ENCODE measurements at regions not wholly inside any gene's neighbourhood (a gene's known extent, or its start where the extent isn't known, plus 50 kb on each side); places are given as distances from the start of the nearest gene placed in this dataset.

DNA sequence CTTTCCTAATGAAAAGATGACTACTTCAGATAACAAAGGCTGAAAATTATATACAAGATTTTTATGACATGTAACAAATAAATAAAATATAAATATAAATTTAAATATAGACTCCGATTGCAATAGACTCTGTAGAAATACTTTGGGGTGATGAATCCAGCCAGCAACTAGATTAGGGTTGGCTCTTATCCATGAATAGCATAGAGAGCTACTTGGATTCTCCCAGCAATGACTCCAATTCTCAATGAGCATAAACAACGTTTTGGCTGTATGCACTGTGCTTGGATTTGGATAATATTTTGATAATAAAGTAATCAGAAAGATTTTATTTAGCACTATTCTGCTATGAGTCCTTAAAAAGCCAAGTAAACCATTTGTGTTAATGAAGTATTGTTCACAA lies 58.0 kb upstream of the LRFN5 start:
- TF ChIP-seq, protein P1, sequence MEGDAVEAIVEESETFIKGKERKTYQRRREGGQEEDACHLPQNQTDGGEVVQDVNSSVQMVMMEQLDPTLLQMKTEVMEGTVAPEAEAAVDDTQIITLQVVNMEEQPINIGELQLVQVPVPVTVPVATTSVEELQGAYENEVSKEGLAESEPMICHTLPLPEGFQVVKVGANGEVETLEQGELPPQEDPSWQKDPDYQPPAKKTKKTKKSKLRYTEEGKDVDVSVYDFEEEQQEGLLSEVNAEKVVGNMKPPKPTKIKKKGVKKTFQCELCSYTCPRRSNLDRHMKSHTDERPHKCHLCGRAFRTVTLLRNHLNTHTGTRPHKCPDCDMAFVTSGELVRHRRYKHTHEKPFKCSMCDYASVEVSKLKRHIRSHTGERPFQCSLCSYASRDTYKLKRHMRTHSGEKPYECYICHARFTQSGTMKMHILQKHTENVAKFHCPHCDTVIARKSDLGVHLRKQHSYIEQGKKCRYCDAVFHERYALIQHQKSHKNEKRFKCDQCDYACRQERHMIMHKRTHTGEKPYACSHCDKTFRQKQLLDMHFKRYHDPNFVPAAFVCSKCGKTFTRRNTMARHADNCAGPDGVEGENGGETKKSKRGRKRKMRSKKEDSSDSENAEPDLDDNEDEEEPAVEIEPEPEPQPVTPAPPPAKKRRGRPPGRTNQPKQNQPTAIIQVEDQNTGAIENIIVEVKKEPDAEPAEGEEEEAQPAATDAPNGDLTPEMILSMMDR (conservative IDR thresholded peaks at IDR 0.05): no peak
- TF ChIP-seq ZFX (IDR thresholded peaks at IDR 0.05): no peak

Data from C4-2B (cell line).